ENCODE measurements at regions not wholly inside any gene's neighbourhood (a gene's known extent, or its start where the extent isn't known, plus 50 kb on each side); places are given as distances from the start of the nearest gene placed in this dataset.
"Not testable (repeated sequence)": the region's sequence is repeated elsewhere in the genome, so short reads cannot be mapped to it uniquely, and the experiment has no call there.

GRCh38 chr1:232163533-232163932 is 466.4 kb downstream of the SIPA1L2 start:
- no peaks in the 10 kb centered on the region for H3K36me3 ChIP-seq (replicated peaks; ENCODE audit: insufficient read depth, low read length)
- H3K79me2 ChIP-seq (ENCODE audit: low read length) = no peaks in the 10 kb centered on the region

GRCh38 chr1:232162001-232162400 is 467.9 kb downstream of the SIPA1L2 start:
- H3K9ac ChIP-seq (ENCODE audit: low read length) = no peak overlapping the region
- no peaks in the 10 kb centered on the region for H3K36me3 ChIP-seq (replicated peaks; ENCODE audit: insufficient read depth, low read length)
- no peak for DNase-seq
- H3K9me3 ChIP-seq (replicated peaks; ENCODE audit: insufficient read depth, low read length) = no peaks in the 10 kb centered on the region
- H3K4me2 ChIP-seq (ENCODE audit: low read depth, low read length) = no peak overlapping the region
- H3K27ac ChIP-seq (ENCODE audit: low read length) = no peak overlapping the region
- H3K79me2 ChIP-seq (ENCODE audit: low read length) = no peaks in the 10 kb centered on the region
- H3K27me3 ChIP-seq (replicated peaks; ENCODE audit: insufficient read depth, low read length) = no peaks in the 10 kb centered on the region
- H3F3A ChIP-seq (ENCODE audit: insufficient read depth, low read length) = no peaks in the 10 kb centered on the region
- H3K9me2 ChIP-seq (replicated peaks; ENCODE audit: insufficient read depth, low read length) = no peaks in the 10 kb centered on the region
- no peak overlapping the region for H3K4me3 ChIP-seq (ENCODE audit: low read length)
- no peaks in the 10 kb centered on the region for H4K20me1 ChIP-seq (ENCODE audit: insufficient read depth, low read length)
- no peaks in the 10 kb centered on the region for H3K4me1 ChIP-seq (ENCODE audit: low read length)
- TF ChIP-seq EZH2 (optimal IDR thresholded peaks at IDR 0.05; ENCODE audit: low read depth, low read length) (no peak), CTCF (IDR thresholded peaks at IDR 0.05; ENCODE audit: low read length) (no peak), EZH2phosphoT487 (IDR thresholded peaks at IDR 0.05; ENCODE audit: low read length) (no peak)
- no peak overlapping the region for H2AFZ ChIP-seq (ENCODE audit: low read length)

More at GRCh38 chr1:232163533-232163932, 466.4 kb downstream of the SIPA1L2 start:
- DNase-seq = no peak
- TF ChIP-seq EZH2phosphoT487 (IDR thresholded peaks at IDR 0.05; ENCODE audit: low read length) = no peak
- Histone ChIP-seq H3K9me3 (replicated peaks; ENCODE audit: insufficient read depth, low read length) (no peaks in the 10 kb centered on the region), H4K20me1 (ENCODE audit: insufficient read depth, low read length) (no peaks in the 10 kb centered on the region), H3K4me1 (ENCODE audit: low read length) (no peaks in the 10 kb centered on the region), H3F3A (ENCODE audit: insufficient read depth, low read length) (no peaks in the 10 kb centered on the region), H3K4me3 (ENCODE audit: low read length) (no peak overlapping the region), H3K27me3 (replicated peaks; ENCODE audit: insufficient read depth, low read length) (no peaks in the 10 kb centered on the region), H2AFZ (ENCODE audit: low read length) (no peak overlapping the region), H3K4me2 (ENCODE audit: low read depth, low read length) (no peak overlapping the region), H3K9me2 (replicated peaks; ENCODE audit: insufficient read depth, low read length) (no peaks in the 10 kb centered on the region), H3K9ac (ENCODE audit: low read length) (no peak overlapping the region), H3K27ac (ENCODE audit: low read length) (no peak overlapping the region)

GRCh38 chr1:232158558-232158957 is 471.4 kb downstream of the SIPA1L2 start:
- H3K9ac ChIP-seq (ENCODE audit: low read length); H3F3A ChIP-seq (ENCODE audit: insufficient read depth, low read length); H3K9me3 ChIP-seq (replicated peaks; ENCODE audit: insufficient read depth, low read length); H3K4me3 ChIP-seq (ENCODE audit: low read length); H2AFZ ChIP-seq (ENCODE audit: low read length); H3K79me2 ChIP-seq (ENCODE audit: low read length); H4K20me1 ChIP-seq (ENCODE audit: insufficient read depth, low read length); H3K36me3 ChIP-seq (replicated peaks; ENCODE audit: insufficient read depth, low read length); H3K4me2 ChIP-seq (ENCODE audit: low read depth, low read length); H3K4me1 ChIP-seq (ENCODE audit: low read length); H3K9me2 ChIP-seq (replicated peaks; ENCODE audit: insufficient read depth, low read length); H3K27ac ChIP-seq (ENCODE audit: low read length); H3K27me3 ChIP-seq (replicated peaks; ENCODE audit: insufficient read depth, low read length); DNase-seq: not testable (repeated sequence)

- H3K9me3 ChIP-seq (replicated peaks; ENCODE audit: insufficient read depth, low read length); H3K4me2 ChIP-seq (ENCODE audit: low read depth, low read length); DNase-seq: not testable (repeated sequence)
Observed at GRCh38 chr1:232156070-232156469, 473.9 kb downstream of the SIPA1L2 start.

GRCh38 chr1:232153652-232154051 is 476.3 kb downstream of the SIPA1L2 start:
- Histone ChIP-seq H3K27me3 (replicated peaks; ENCODE audit: insufficient read depth, low read length) (no peaks in the 10 kb centered on the region), H3F3A (ENCODE audit: insufficient read depth, low read length) (no peaks in the 10 kb centered on the region), H3K9me2 (replicated peaks; ENCODE audit: insufficient read depth, low read length) (no peaks in the 10 kb centered on the region), H2AFZ (ENCODE audit: low read length) (no peak overlapping the region), H4K20me1 (ENCODE audit: insufficient read depth, low read length) (no peaks in the 10 kb centered on the region), H3K9me3 (replicated peaks; ENCODE audit: insufficient read depth, low read length) (no peaks in the 10 kb centered on the region), H3K4me3 (ENCODE audit: low read length) (no peak overlapping the region), H3K9ac (ENCODE audit: low read length) (no peak overlapping the region), H3K36me3 (replicated peaks; ENCODE audit: insufficient read depth, low read length) (no peaks in the 10 kb centered on the region), H3K4me1 (ENCODE audit: low read length) (no peaks in the 10 kb centered on the region), H3K27ac (ENCODE audit: low read length) (no peak overlapping the region), H3K4me2 (ENCODE audit: low read depth, low read length) (no peak overlapping the region), H3K79me2 (ENCODE audit: low read length) (no peaks in the 10 kb centered on the region)
- no peak for DNase-seq
- no peak for TF ChIP-seq EZH2phosphoT487 (IDR thresholded peaks at IDR 0.05; ENCODE audit: low read length)
- TF ChIP-seq EZH2 (optimal IDR thresholded peaks at IDR 0.05; ENCODE audit: low read depth, low read length) = no peak
- TF ChIP-seq CTCF (IDR thresholded peaks at IDR 0.05; ENCODE audit: low read length) = no peak

More at GRCh38 chr1:232156070-232156469, 473.9 kb downstream of the SIPA1L2 start:
- not testable (repeated sequence) for H3K36me3 ChIP-seq (replicated peaks; ENCODE audit: insufficient read depth, low read length); H2AFZ ChIP-seq (ENCODE audit: low read length); H3F3A ChIP-seq (ENCODE audit: insufficient read depth, low read length); H3K4me1 ChIP-seq (ENCODE audit: low read length); H3K27ac ChIP-seq (ENCODE audit: low read length); H3K4me3 ChIP-seq (ENCODE audit: low read length); H3K79me2 ChIP-seq (ENCODE audit: low read length); H4K20me1 ChIP-seq (ENCODE audit: insufficient read depth, low read length); H3K9me2 ChIP-seq (replicated peaks; ENCODE audit: insufficient read depth, low read length); H3K9ac ChIP-seq (ENCODE audit: low read length); H3K27me3 ChIP-seq (replicated peaks; ENCODE audit: insufficient read depth, low read length)
